ELF-1 (cell line): ENCODE measurements at regions not wholly inside any gene's neighbourhood (a gene's known extent, or its start where the extent isn't known, plus 50 kb on each side); places are given as distances from the start of the nearest gene placed in this dataset.
A peak's percentile ranks its signal among the peaks of the same experiment; 100 is the strongest.
"Not testable (repeated sequence)": the region's sequence is repeated elsewhere in the genome, so short reads cannot be mapped to it uniquely, and the experiment has no call there.

Source experiments
- DNase-seq: peaks from one replicate; pipeline ENCODE4 v3.0.0-alpha.2; 2016; ENCODE audit warnings: low read depth, low spot score

GRCh38 chr11:57913715-57914704 is 109.7 kb upstream of the OR9Q1 start:
- no peak for DNase-seq

GRCh38 chr11:57917632-57918031 is 106.0 kb upstream of the OR9Q1 start:
- no peak for DNase-seq

- no peak for DNase-seq
Observed at GRCh38 chr11:57920971-57921370, 102.7 kb upstream of the OR9Q1 start.

- DNase-seq = no peak
Observed at GRCh38 chr11:57932105-57932504, 91.6 kb upstream of the OR9Q1 start.

GRCh38 chr11:57935402-57936049 is 88.2 kb upstream of the OR9Q1 start:
- no peak for DNase-seq

- DNase-seq = no peak
Observed at GRCh38 chr11:57936050-57936418, 87.6 kb upstream of the OR9Q1 start.

- DNase-seq = no peak
Observed at GRCh38 chr11:57937431-57937830, 86.2 kb upstream of the OR9Q1 start.

GRCh38 chr11:57938351-57938750 is 85.3 kb upstream of the OR9Q1 start:
- peak; percentile 25 for DNase-seq

GRCh38 chr11:57940044-57940756 is 83.5 kb upstream of the OR9Q1 start:
- DNase-seq = no peak

GRCh38 chr11:57941875-57942274 is 81.8 kb upstream of the OR9Q1 start:
- no peak for DNase-seq

GRCh38 chr11:57942808-57943207 is 80.9 kb upstream of the OR9Q1 start:
- DNase-seq = no peak

GRCh38 chr11:57943766-57944165 is 79.9 kb upstream of the OR9Q1 start:
- DNase-seq = not testable (repeated sequence)

- DNase-seq = no peak
Observed at GRCh38 chr11:57946628-57947027, 77.1 kb upstream of the OR9Q1 start.

- no peak for DNase-seq
Observed at GRCh38 chr11:57964660-57965059, 59.0 kb upstream of the OR9Q1 start.

- DNase-seq = no peak
Observed at GRCh38 chr11:57971272-57972012, 52.2 kb upstream of the OR9Q1 start.

- no peak for DNase-seq
Observed at GRCh38 chr11:57972013-57972367, 51.7 kb upstream of the OR9Q1 start.
